GM18508 (cell line): ENCODE measurements at regions not wholly inside any gene's neighbourhood (a gene's known extent, or its start where the extent isn't known, plus 50 kb on each side); places are given as distances from the start of the nearest gene placed in this dataset.

Experiments
- ATAC-seq: cut with Tn5 transposase; IDR thresholded peaks from one replicate; pipeline ENCODE4 v1.9.1; 2021; ENCODE audit warnings: moderate number of reproducible peaks; ENCODE audit not compliant: insufficient read depth, unreplicated experiment

- no peak for ATAC-seq
These were observed 290.3 kb upstream of the LDB2 start for GRCh38 chr4:17188547-17189400.

- no peak for ATAC-seq
These were observed 289.7 kb upstream of the LDB2 start for GRCh38 chr4:17188125-17188524.

DNA sequence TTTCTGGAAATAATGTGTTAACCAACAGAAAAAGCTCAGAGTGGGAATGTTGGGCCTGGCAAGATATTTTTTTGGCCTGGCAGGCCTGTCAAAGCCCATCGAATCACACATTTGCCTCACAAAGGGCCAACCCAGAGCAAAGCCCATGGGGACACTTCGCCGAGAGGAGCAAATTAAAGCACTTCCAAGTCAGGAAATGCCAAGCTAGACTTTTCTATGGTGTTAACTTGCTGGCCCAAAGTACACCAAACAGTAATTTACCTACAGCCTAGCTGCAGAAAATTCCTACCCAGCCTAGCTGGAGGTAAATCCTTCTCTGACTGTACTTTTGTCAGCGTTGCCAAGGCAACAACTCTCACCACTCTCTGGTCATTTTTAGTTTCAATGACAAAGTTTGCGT, 288.6 kb upstream of the LDB2 start:
- no peak for ATAC-seq

DNA sequence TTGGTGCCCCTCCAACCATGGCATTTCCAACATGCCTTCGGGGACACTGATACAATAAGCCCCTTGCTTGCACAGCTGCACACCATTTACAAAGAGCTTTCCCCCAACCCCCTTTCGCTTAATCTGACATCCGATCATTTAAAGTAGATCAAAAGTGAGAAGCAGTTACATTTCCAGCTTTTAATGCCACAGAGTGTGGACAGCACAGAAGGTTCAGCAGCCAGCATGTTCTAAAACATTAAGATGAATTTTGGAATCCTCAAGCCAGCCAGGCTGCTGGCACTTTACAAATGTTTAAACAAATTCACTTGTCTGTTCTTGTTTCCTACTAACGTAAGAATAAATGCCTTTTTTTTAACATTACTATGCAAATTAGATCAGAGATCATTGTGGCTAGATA, 284.4 kb upstream of the LDB2 start:
- ATAC-seq, result no peak

DNA sequence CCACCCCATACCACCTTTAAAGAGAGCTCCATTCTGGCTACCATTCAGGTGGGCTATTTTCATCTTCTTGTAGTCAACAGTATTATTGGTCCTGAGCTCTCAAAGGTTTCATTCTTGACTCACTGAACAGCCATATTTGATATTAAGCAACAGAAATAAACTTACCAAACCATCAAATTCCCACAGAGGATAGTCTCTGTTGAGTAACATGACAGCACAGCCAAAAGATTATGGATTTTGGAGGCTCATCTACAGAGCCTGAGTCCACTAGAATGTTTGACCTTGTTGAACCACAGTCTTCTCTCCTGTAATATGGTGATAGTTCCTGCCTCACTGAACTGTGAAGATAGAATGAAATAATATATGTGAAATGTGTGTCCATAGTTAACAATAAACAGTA, 276.3 kb upstream of the LDB2 start:
- ATAC-seq, result no peak

DNA sequence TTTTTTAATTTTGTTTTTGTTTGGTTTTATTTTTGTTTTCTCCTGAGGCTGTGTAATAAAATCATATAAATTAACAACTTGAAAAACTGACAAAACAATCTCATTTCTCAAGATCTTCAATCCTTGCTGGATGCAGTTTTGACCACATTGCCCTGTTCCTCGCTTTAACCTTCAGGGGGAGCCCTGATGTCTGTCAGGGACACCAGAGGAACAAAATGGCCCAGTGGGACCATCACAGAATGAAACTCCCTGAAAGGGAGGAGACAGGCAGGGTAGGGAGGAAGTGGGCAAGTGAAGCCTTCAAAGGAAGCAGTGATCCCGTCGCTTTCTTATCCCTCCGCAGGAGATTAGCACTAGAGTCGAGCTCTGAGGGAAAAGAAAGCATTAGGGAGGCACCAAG, 274.9 kb upstream of the LDB2 start:
- no peak for ATAC-seq

DNA sequence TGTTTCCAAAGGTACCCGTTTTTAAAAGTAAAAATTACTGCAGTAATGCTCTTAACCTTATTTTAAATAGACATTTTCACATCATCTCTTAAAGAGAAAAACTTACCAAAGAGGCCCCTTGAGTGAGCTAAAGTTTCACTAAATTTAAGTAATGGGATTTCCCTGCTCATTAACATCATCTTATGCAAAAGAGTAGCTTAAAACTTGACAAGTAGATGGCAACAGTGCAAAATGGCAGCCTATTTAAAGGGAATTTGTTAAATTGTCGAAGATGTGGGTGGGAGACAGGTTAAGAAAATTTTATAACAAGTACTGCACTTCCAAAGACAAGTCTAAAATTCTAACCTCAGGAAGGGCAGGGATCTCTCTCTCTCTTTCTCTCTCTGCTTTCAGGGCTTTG, 271.7 kb upstream of the LDB2 start:
- ATAC-seq, result no peak

DNA sequence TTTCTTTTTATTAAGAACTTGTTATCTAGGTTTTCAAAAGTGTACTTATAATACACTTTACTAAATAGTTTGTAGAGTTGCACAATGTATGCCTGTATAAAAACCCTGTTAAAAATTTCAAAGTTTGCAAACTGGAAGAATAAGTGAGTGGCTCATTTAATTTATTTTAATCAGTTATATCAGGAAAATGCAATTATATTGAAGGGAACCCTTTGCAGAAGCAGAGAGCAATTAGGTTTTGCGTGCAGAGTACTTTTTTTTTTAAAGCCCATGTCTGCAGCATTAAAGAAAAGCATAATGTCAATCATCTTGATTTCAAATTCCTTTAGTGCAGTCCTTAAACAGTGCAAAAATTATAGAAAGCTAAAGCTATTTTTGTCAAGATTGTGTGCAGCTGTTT, 271.3 kb upstream of the LDB2 start:
- no peak for ATAC-seq

DNA sequence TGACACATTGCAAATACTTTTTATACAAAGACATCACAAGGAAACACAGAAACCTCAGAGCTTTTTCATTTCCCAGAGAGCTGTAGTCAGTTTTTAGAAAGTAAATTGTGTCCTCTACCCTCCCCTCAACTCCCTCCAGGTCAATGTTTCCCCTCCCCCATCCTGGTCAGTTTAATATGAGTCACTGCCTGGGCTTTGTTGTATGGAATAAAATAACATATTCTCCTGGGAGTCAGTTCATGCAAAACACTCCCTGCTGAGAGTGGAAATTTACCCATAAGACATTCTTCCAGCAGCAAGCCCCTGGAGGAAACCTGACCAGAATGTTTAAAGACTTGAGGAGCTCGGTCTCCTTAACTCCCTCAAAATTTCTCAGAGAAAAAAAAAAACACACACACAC, 270.1 kb upstream of the LDB2 start:
- no peak for ATAC-seq

GRCh38 chr4:17166954-17167353, 268.5 kb upstream of the LDB2 start:
- ATAC-seq, result no peak

DNA sequence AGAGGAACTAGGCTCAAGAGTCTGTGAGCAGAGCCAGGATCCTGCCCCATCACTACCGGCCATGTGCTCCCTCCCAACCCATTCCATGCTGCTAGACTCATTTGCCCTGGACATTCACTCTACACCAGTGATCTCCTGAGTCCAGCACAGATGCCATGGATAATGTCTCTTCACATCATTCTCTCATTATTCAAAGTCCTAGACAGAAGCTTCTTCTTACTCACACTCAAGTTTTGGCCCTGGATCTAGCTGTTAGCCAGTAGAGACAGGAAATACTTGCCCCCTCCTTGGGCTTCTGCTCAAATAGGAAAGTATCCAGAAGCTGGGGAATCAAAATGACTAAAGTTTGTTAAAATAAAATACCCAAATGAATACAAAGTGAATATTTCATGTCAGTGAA, 266.8 kb upstream of the LDB2 start:
- no peak for ATAC-seq

DNA sequence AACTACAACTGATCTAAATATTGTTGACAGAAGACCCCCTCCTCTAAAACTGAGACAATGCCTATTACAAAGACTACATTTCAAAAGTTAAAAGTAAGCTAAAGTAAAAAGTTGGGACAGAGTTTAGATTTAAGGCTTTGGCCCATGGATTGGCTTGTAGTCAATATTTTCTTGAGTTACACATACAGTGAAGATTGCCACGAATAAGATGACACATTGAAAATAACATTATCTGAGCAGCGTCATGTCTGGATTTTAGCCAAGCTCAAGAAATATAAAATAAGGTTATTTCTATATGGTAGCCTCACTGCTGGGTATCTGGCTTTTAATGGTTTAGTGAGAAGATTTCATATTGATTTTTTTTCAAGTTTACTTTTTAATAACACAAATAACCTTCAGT, 266.2 kb upstream of the LDB2 start:
- ATAC-seq, result no peak

DNA sequence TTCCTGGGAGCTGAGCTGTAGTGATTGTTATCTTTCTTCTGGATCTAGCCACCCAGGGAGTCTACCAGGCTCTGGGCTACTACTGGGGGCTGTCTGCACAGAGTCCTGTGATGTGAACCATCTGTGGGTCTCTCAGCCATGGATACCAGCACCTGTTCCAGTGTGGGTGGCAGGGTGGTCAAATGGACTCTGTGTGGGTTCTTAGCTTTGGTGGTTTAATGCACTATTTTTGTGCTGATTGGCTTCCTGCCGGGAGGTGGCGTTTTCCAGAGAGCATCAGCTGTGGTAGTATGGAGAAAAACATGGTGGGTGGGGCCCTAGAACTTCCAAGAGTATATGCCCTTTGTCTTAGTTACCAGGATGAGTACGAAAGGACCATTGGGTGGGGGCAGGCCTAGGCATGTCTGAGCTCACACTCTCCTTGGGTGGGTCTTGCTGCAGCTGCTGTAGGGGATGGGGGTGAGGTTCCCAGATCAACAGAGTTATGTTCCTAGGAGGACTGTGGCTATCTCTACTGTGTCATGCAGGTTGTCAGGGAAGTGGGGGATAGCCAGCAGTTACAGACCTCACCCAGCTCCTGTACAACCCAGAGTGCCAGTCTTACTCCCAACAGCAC, 264.8 kb upstream of the LDB2 start:
- no peak for ATAC-seq

GRCh38 chr4:17157304-17157703, 258.9 kb upstream of the LDB2 start:
- ATAC-seq, result no peak

DNA sequence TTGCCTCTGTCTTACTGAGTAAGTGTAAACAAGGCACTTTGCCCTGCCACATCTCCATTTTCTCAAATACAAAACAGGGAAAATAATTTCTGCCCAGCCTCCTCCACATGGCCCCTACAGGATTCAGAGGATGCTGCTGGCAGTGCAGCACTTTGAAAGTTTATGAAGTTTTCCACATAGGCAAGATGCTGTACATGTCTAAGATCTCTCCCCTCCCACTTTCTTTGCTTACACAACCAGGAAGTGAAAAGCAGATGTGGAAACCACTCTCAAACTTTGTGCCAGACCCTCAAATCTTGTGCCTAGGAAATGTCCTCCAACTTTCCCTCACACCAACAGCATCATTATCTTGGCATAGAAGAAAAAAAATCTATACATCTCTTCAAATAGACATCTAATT, 257.0 kb upstream of the LDB2 start:
- no peak for ATAC-seq

GRCh38 chr4:17153572-17153971, 255.1 kb upstream of the LDB2 start:
- no peak for ATAC-seq

DNA sequence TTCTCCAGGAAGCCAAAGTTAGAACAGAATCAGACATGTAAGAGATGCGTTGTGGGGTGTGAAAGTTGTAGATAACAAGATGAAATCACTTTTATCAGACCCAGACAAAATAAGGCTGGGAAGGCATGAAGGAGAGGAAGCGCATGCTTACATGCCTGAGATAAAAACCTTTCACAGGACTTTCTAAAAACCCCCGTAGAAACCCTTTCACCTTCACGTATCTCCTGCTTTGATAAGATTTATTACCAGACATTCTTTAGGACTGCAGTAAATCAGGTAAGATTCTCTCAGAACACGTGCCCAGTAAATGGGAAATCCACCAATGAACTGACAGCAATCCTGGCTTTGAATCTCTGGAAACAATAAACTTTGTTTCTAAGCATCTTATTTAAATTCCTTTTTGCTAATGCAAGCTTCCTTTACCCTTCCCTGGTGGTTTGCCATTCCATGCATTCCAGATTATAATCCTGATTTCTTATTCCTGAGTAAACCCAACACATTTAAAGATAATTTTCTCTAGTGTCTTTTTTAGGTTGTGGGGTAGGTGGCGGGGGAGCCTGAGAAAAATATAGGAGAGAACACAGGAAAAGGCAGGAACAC, 254.6 kb upstream of the LDB2 start:
- no peak for ATAC-seq

DNA sequence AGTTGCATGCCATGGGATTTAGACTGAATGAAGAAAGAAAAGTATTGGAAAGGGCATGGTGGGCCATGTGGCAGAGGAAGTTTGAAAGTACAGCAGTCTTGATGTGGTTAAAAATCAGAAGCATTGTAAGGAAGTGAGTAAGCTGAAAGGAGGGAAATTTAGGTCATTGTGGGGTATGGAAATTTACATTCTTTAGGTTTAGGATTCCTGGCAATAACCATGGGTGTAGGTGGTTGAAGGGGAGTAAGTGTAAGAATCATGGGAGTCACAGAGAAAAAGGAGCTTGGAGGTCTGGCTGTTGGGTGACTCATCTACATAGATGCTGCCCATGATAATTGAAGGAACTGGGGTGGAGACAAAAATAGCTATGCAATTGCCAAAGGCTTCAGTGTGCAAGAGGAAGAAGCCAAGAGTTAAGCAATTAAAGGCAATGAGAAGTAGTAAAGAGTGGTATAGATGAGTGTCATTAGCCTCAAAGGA, 243.8 kb upstream of the LDB2 start:
- ATAC-seq, result no peak

DNA sequence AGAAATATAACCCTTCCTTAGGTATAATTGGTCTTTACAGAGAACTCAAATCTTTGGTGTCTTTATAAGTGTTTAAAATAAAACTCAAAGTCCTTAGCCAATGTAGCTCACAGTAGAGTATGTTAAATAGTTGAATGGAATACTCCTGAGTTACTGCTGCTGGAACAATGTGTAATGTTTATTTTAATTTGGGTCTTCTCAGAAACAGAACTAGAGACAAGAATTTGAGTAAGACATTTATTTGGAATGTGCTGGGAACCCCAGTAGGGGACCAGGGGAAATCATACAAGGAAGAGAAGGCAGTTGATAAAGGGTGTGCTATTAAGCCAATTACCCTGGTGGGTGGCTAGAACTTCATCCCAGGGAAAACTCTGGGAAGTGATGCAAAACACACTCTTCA, 240.4 kb upstream of the LDB2 start:
- ATAC-seq, result no peak

GRCh38 chr4:17134565-17134964, 236.1 kb upstream of the LDB2 start:
- ATAC-seq, result no peak

- ATAC-seq, result no peak
These were observed 235.7 kb upstream of the LDB2 start for GRCh38 chr4:17134100-17134499.

DNA sequence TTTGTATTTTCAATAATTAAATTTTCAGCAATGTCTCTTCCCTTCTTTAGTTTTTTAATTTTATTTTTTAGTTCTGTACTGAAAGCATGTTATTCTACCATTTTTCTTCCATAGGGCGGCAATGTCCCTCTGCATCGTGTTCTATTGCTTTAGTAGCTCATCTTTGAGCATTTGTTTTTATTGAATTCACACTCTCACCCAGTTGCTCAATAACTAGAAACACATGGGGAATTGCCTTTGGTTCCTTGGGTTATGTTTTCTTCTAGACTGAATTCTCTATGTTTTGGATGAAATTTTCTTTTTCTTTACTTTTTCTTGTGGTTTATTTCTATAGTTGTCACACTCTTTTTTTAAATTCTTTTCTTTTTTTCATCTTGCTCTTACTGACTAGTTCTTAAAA, 233.8 kb upstream of the LDB2 start:
- no peak for ATAC-seq
